ENCODE measurements at regions not wholly inside any gene's neighbourhood (a gene's known extent, or its start where the extent isn't known, plus 50 kb on each side); places are given as distances from the start of the nearest gene placed in this dataset.

DNA sequence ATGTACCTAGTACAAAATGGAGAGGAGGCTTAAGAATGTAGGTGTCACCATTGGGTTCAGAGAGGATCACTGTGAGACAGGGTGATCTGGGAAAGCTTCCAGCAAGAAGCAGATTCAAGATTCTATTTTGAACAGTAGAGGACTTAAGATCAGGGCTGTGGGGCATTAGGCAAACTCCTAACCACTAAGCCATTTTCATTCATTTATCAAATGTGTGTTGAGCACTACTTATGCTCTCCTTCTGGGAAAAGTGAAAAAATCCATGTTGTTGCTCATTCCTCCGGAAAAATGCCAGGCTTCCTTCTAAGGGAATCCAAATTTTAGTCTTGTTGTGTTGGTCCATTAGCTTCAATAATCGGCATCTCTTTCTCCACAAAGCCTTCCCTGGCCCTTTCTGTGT is 163.4 kb downstream of the NUAK1 start:
- Histone ChIP-seq H3K27ac (no peak overlapping the region), H3K4me1 (peaks cover 0 to under 1% (median 0%) of the 10 kb centered on the region in 9 donors), H3K4me3 (no peak overlapping the region), H3K27me3 (no peaks in the 10 kb centered on the region), H3K36me3 (no peaks in the 10 kb centered on the region), H3K9me3 (no peaks in the 10 kb centered on the region)
- WGBS, 2 donors, result 94 to 97% methylated on average over 2 of the region's 2 CpGs
- no peak for ATAC-seq
- TF ChIP-seq, protein P1, sequence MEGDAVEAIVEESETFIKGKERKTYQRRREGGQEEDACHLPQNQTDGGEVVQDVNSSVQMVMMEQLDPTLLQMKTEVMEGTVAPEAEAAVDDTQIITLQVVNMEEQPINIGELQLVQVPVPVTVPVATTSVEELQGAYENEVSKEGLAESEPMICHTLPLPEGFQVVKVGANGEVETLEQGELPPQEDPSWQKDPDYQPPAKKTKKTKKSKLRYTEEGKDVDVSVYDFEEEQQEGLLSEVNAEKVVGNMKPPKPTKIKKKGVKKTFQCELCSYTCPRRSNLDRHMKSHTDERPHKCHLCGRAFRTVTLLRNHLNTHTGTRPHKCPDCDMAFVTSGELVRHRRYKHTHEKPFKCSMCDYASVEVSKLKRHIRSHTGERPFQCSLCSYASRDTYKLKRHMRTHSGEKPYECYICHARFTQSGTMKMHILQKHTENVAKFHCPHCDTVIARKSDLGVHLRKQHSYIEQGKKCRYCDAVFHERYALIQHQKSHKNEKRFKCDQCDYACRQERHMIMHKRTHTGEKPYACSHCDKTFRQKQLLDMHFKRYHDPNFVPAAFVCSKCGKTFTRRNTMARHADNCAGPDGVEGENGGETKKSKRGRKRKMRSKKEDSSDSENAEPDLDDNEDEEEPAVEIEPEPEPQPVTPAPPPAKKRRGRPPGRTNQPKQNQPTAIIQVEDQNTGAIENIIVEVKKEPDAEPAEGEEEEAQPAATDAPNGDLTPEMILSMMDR (IDR thresholded peaks at IDR 0.05), result no peak
- no peak for DNase-seq
- intact Hi-C loops (cut with DNase I), result no loop called here

DNA sequence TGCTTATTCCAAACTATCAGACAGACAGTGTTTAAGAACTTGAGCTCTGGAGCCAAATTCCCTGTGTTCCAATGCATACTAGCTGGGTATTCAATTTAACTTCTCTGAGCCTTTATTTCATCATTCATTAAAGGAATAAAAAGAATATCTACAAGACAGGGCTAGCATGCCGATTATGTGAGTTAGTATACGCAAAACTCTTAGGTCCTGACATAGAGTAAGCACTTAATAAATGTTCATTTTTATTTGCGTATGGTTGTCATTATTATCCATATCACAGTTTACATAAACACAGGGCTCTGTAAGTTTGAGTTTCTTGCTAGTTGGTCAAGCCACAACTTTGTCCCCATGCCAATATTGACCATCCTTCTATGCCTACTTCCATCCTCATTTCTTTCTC is 161.5 kb downstream of the NUAK1 start:
- intact Hi-C loops (cut with DNase I), result no loop called here
- H3K9me3 ChIP-seq, result no peaks in the 10 kb centered on the region
- 96 to 98% methylated on average over 3 of the region's 3 CpGs for WGBS, 2 donors
- H3K36me3 ChIP-seq, result no peaks in the 10 kb centered on the region
- DNase-seq (no peak), ATAC-seq (no peak)
- TF ChIP-seq, protein P1 (IDR thresholded peaks at IDR 0.05), result no peak
- no peaks in the 10 kb centered on the region for H3K27me3 ChIP-seq
- H3K4me1 ChIP-seq, result peaks cover 0 to 17% (median 7%) of the 10 kb centered on the region in 9 donors
- no peak overlapping the region for H3K27ac ChIP-seq
- no peak overlapping the region for H3K4me3 ChIP-seq

DNA sequence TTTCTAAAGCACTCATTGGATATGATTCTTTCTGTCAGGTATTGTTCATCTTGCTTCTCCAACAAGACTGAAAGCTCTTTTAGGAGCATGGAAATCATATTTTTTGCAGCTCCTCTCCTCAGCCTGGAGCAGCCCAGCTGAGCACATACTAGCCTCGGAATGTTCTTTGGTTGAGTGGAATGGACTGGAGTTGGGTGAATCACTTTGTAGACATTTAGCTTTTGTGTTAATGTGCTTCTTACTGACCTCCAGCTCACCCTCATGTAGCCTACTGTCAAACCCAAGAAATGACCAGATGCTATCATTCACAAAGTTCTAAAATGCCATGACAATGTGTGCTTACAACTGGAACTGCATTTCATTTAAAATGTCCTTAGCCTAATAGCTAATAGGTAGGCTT is 161.1 kb downstream of the NUAK1 start:
- Histone ChIP-seq H3K36me3 (no peaks in the 10 kb centered on the region), H3K4me3 (no peak overlapping the region), H3K27me3 (no peaks in the 10 kb centered on the region), H3K4me1 (peaks cover 0 to 21% (median 11%) of the 10 kb centered on the region in 9 donors), H3K9me3 (no peaks in the 10 kb centered on the region), H3K27ac (no peak overlapping the region)
- DNase-seq (no peak), ATAC-seq (no peak)
- TF ChIP-seq, protein P1 (IDR thresholded peaks at IDR 0.05), result no peak
- intact Hi-C loops (cut with DNase I), result no loop called here
- WGBS, 2 donors, result 92 to 95% methylated on average over 1 of the region's 1 CpG

DNA sequence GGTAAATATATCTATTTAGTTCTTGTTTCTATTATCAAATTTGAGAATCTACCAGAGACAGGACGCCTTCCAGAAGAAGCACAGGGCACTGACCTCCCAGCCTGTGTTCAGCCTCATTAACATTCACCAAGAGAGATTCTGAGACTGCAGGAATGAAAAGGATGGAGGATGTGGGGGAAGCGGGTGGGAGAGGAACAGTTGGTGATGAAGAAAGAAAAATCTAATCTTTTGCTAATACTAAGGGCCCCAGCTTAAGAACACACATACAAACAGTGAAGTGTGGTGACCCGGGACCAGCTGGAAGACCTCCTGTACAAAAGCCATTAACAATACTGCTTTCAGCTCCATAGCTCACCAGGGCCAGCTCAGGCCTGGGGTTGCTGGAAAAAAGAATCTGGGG is 160.5 kb downstream of the NUAK1 start:
- Histone ChIP-seq H3K36me3 (no peaks in the 10 kb centered on the region), H3K27ac (no peak overlapping the region), H3K27me3 (no peaks in the 10 kb centered on the region), H3K9me3 (no peaks in the 10 kb centered on the region), H3K4me3 (no peak overlapping the region), H3K4me1 (peaks cover 0 to 23% (median 14%) of the 10 kb centered on the region in 9 donors)
- ATAC-seq (no peak), DNase-seq (no peak)
- TF ChIP-seq, protein P1 (IDR thresholded peaks at IDR 0.05), result no peak
- WGBS, 2 donors, result 92 to 96% methylated on average over 3 of the region's 3 CpGs
- intact Hi-C loops (cut with DNase I), result no loop called here

All from heart right ventricle (tissue), 16 donors.